Keratinocyte (primary cell): ENCODE measurements at regions not wholly inside any gene's neighbourhood (a gene's known extent, or its start where the extent isn't known, plus 50 kb on each side); places are given as distances from the start of the nearest gene placed in this dataset.

Experiments used
- EZH2 ChIP-seq: IDR thresholded peaks from one replicate; pipeline ENCODE4 v1.6.1; 2012; ENCODE audit warnings: inconsistent platforms, mild to moderate bottlenecking, low read length, moderate library complexity
- TF ChIP-seq, protein P1 (sequence below), 3 experiments: IDR thresholded peaks in 1 of 3; conservative IDR thresholded peaks in 1 of 3; optimal IDR thresholded peaks in 1 of 3; 2 replicates in 2 of 3; 3 replicates in 1 of 3; pipeline versions ENCODE3 to v1.5.1; 2011; ENCODE audit warnings: low read length in 3 of 3, mild to moderate bottlenecking in 3 of 3, moderate library complexity in 2 of 3, control low read depth in 1 of 3, inconsistent platforms in 1 of 3; ENCODE audit not compliant: insufficient read depth in 2 of 3; ENCODE audit errors: extremely low read depth in 1 of 3

- TF ChIP-seq, protein P1, sequence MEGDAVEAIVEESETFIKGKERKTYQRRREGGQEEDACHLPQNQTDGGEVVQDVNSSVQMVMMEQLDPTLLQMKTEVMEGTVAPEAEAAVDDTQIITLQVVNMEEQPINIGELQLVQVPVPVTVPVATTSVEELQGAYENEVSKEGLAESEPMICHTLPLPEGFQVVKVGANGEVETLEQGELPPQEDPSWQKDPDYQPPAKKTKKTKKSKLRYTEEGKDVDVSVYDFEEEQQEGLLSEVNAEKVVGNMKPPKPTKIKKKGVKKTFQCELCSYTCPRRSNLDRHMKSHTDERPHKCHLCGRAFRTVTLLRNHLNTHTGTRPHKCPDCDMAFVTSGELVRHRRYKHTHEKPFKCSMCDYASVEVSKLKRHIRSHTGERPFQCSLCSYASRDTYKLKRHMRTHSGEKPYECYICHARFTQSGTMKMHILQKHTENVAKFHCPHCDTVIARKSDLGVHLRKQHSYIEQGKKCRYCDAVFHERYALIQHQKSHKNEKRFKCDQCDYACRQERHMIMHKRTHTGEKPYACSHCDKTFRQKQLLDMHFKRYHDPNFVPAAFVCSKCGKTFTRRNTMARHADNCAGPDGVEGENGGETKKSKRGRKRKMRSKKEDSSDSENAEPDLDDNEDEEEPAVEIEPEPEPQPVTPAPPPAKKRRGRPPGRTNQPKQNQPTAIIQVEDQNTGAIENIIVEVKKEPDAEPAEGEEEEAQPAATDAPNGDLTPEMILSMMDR (optimal IDR thresholded peaks at IDR 0.05 in 1 of 3, IDR thresholded peaks at IDR 0.05 in 1 of 3, conservative IDR thresholded peaks at IDR 0.05 in 1 of 3; ENCODE audit: extremely low read depth in 1 of 3, insufficient read depth in 2 of 3, low read length in 3 of 3) = no peak
- TF ChIP-seq EZH2 = no peak
Observed at GRCh38 chr16:86926181-86927094, 348.1 kb downstream of the FOXL1 start.
